Stomach (tissue), 8 donors: ENCODE measurements at regions not wholly inside any gene's neighbourhood (a gene's known extent, or its start where the extent isn't known, plus 50 kb on each side); places are given as distances from the start of the nearest gene placed in this dataset.

Source experiments
- DNase-seq, 2 donors: peaks; one replicate each; pipeline versions ENCODE4 v3.0.0 to v3.0.0-alpha.2; 2013 to 2019
- H3K27ac ChIP-seq, 5 donors: fragments of 200-600 bp in 4 of 5; sonication (generic) in 4 of 5; one replicate each; pipeline ENCODE4 v1.5.1; 2013 to 2019; ENCODE audit warnings: mild to moderate bottlenecking in 1 of 5, moderate library complexity in 1 of 5
- H3K27me3 ChIP-seq, 3 donors: fragments of 200-600 bp; sonication (generic); one replicate each; pipeline ENCODE4 v1.5.1; 2017 to 2019; ENCODE audit warnings: mixed run types in 1 of 3
- H3K36me3 ChIP-seq, 4 donors: fragments of 200-600 bp; sonication (generic); 1 replicate in 3 of 4; 2 replicates in 1 of 4; pipeline ENCODE4 v1.5.1; 2016 to 2019
- H3K4me1 ChIP-seq, 4 donors: fragments of 200-600 bp; sonication (generic); one replicate each; pipeline ENCODE4 v1.5.1; 2016 to 2019
- H3K4me3 ChIP-seq, 4 donors: fragments of 200-600 bp; sonication (generic) in 3 of 4; one replicate each; pipeline ENCODE4 v1.5.1; 2016 to 2019; ENCODE audit warnings: mild to moderate bottlenecking in 1 of 4
- H3K9me3 ChIP-seq, 4 donors: fragments of 200-600 bp; sonication (generic); one replicate each; pipeline ENCODE4 v1.5.1; 2016 to 2019
- EP300 ChIP-seq: sonication (generic); formaldehyde crosslinking; IDR thresholded peaks from one replicate; pipeline ENCODE4 v1.6.1; 2017; ENCODE audit warnings: antibody characterized with exemption
- POLR2A ChIP-seq, 4 donors: fragments of 450-650 bp; IDR thresholded peaks; one replicate each; pipeline ENCODE4 v1.6.1; 2016; ENCODE audit warnings: antibody characterized with exemption in 4 of 4, control low read depth in 2 of 4, mild to moderate bottlenecking in 1 of 4, moderate library complexity in 1 of 4
- POLR2AphosphoS5 ChIP-seq, 3 donors: sonication (generic); formaldehyde crosslinking; IDR thresholded peaks; one replicate each; pipeline ENCODE4 v1.6.1; 2016; ENCODE audit warnings: antibody characterized with exemption in 3 of 3
- WGBS, 5 donors: extraction: QIAGEN DNeasy Blood & Tissue Kit in 3 of 5; methylation state at CpG; one replicate each; pipeline versions ENCODE4 v1.1.5 to v1.1.7; 2013 to 2018; 5-methylcytosine and 5-hydroxymethylcytosine counted together
- intact Hi-C: fragments of 100-400 bp; cut with DNase I; formaldehyde crosslinking; loops from one replicate; pipeline ENCODE4 v1.15.1; 2023; ENCODE audit warnings: low total_unique reads
- small RNA-seq, 4 donors: library from RNA; depleted of rRNA; stranded (forward); fragments of <200 nt; gene quantifications; one replicate each; pipeline ENCODE3, GENCODE V24; 2016
- TF ChIP-seq, protein P1 (sequence below), 7 experiments: fragments of 450-650 bp in 4 of 7; fragments of 200-600 bp in 3 of 7; sonication (generic) in 3 of 7; IDR thresholded peaks; one replicate each; pipeline ENCODE4 v1.5.1; 2016 to 2019; ENCODE audit warnings: antibody characterized with exemption in 7 of 7, control low read depth in 2 of 7, mild to moderate bottlenecking in 1 of 7
- donor health status: healthy with polysubstance abuse.
- donor health status: Bipolar disorder and iron deficiency.
- donor health status: healthy.

- H3K36me3 ChIP-seq: no peaks in the 10 kb centered on the region
- 66 to 75% (median 74%) methylated on average over 4 of the region's 4 CpGs for WGBS, 5 donors
- H3K9me3 ChIP-seq: peaks cover 0 to 8% (median 0%) of the 10 kb centered on the region in 4 donors
- H3K4me1 ChIP-seq: no peaks in the 10 kb centered on the region
- no peaks in the 10 kb centered on the region for H3K27me3 ChIP-seq
- no peak overlapping the region for H3K27ac ChIP-seq
- DNase-seq: no peak
- TF ChIP-seq EP300: no peak
- no peak for TF ChIP-seq POLR2A (IDR thresholded peaks at IDR 0.05)
- TF ChIP-seq POLR2AphosphoS5 (IDR thresholded peaks at IDR 0.05): no peak
- TF ChIP-seq, protein P1, sequence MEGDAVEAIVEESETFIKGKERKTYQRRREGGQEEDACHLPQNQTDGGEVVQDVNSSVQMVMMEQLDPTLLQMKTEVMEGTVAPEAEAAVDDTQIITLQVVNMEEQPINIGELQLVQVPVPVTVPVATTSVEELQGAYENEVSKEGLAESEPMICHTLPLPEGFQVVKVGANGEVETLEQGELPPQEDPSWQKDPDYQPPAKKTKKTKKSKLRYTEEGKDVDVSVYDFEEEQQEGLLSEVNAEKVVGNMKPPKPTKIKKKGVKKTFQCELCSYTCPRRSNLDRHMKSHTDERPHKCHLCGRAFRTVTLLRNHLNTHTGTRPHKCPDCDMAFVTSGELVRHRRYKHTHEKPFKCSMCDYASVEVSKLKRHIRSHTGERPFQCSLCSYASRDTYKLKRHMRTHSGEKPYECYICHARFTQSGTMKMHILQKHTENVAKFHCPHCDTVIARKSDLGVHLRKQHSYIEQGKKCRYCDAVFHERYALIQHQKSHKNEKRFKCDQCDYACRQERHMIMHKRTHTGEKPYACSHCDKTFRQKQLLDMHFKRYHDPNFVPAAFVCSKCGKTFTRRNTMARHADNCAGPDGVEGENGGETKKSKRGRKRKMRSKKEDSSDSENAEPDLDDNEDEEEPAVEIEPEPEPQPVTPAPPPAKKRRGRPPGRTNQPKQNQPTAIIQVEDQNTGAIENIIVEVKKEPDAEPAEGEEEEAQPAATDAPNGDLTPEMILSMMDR (IDR thresholded peaks at IDR 0.05): no peak
- intact Hi-C loops: no loop called here
- no peak overlapping the region for H3K4me3 ChIP-seq
Measured at GRCh38 chr9:24602693-24603352, 57.1 kb upstream of the IZUMO3 start.

Small RNAs in the stretch of these regions (small RNA-seq; reads per million reads assigned to genes)
- 0 reads per million in 4 donors for gene RMRPP5
